Endothelial cell of umbilical vein (primary cell): ENCODE measurements at regions not wholly inside any gene's neighbourhood (a gene's known extent, or its start where the extent isn't known, plus 50 kb on each side); places are given as distances from the start of the nearest gene placed in this dataset.

Source experiments
- CTCF ChIP-seq, 2 donors: IDR thresholded peaks; 1 replicate in 1 of 2; 2 replicates in 1 of 2; pipeline ENCODE4 v1.5.1; 2011; ENCODE audit warnings: low read length in 2 of 2, mild to moderate bottlenecking in 2 of 2, moderate library complexity in 2 of 2, control low read depth in 1 of 2, inconsistent platforms in 1 of 2, low read depth in 1 of 2; ENCODE audit not compliant: insufficient read depth in 1 of 2; ENCODE audit errors: extremely low read depth in 1 of 2
- EZH2 ChIP-seq: IDR thresholded peaks from 2 replicates; pipeline ENCODE4 v1.6.1; 2012; ENCODE audit warnings: borderline replicate concordance, low read depth, mild to moderate bottlenecking, moderate library complexity, low read length, inconsistent platforms; ENCODE audit not compliant: severe bottlenecking
- FOS ChIP-seq: IDR thresholded peaks from 2 replicates; pipeline ENCODE4 v1.6.1; 2011; ENCODE audit warnings: mild to moderate bottlenecking, low read length, moderate library complexity, borderline replicate concordance; ENCODE audit not compliant: insufficient read depth
- JUN ChIP-seq: IDR thresholded peaks from 2 replicates; pipeline ENCODE4 v1.6.1; 2011; ENCODE audit warnings: borderline replicate concordance, low read depth; ENCODE audit not compliant: insufficient read length, insufficient read depth
- MAX ChIP-seq: IDR thresholded peaks from 2 replicates; pipeline ENCODE4 v1.6.1; 2011; ENCODE audit not compliant: insufficient read depth, insufficient read length
- POLR2A ChIP-seq: IDR thresholded peaks from 2 replicates; pipeline ENCODE4 v1.6.1; 2012; ENCODE audit warnings: low read depth, mild to moderate bottlenecking, control low read depth, low read length
- POLR2AphosphoS5 ChIP-seq: IDR thresholded peaks from 2 replicates; pipeline ENCODE4 v1.6.1; 2012; ENCODE audit warnings: low read depth, mild to moderate bottlenecking, control low read depth, low read length, moderate library complexity; ENCODE audit not compliant: insufficient read depth

- TF ChIP-seq MAX (no peak), CTCF (IDR thresholded peaks at IDR 0.05; ENCODE audit: extremely low read depth in 1 of 2, insufficient read depth in 1 of 2, low read depth in 1 of 2, low read length in 2 of 2) (no peak), EZH2 (no peak), POLR2AphosphoS5 (no peak), FOS (no peak), JUN (peak; percentile 17), POLR2A (no peak)
Measured at GRCh38 chr13:58804832-58805231, 1173.3 kb downstream of the PCDH17 start.
